NOMO-1 treated with DMSO at 0.1 percent for 48 hours (cell line): ENCODE measurements at regions not wholly inside any gene's neighbourhood (a gene's known extent, or its start where the extent isn't known, plus 50 kb on each side); places are given as distances from the start of the nearest gene placed in this dataset.
A peak's percentile ranks its signal among the peaks of the same experiment; 100 is the strongest.

Experiments
- DNase-seq: peaks from one replicate; lab custom pipeline; 2025; ENCODE audit not compliant: unreplicated experiment; lab: John Stamatoyannopoulos, UW

DNA sequence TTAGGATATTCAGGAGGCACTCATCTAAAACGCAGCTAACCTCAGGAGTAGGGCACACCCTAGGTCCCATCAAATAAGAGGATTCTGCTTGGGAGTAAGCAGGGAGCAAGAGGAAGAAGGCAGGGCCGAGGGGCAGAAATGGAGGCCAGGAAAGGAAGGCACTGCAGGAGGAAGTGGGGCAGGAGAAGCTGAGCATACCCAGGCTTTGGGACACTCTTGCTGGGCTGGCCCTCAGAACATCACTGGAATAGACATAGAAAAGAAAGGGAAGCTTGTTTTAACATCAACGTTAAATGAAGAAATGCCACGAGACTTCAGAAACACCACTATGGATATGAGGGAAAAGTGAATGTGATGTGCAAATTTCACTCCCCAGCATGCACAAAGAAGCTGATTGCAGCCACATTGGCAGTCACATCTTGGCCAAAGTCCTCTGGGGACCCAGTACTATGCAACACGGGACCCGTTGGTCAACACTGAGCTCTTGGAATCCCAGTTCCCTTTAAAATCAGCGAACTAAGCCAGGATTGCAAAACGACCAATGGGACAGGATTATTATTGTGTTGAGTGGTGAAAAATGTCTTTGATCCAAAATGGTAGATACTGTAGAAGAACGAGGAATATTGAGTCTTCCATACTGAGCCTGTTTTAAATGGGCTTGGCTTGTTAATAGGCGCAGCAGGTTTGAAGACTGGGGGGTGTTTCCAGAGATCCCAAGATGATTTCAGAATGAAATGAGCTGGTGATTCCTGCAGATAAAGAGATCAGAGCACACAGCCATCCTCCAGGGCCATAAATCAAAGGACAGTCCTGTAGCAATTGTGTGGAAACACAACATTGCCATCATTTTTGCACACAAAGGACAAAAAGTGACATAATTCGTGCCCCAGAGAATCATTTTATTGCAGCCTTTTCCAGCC is 152.4 kb downstream of the TOMM20 start:
- DNase-seq: no peak

DNA sequence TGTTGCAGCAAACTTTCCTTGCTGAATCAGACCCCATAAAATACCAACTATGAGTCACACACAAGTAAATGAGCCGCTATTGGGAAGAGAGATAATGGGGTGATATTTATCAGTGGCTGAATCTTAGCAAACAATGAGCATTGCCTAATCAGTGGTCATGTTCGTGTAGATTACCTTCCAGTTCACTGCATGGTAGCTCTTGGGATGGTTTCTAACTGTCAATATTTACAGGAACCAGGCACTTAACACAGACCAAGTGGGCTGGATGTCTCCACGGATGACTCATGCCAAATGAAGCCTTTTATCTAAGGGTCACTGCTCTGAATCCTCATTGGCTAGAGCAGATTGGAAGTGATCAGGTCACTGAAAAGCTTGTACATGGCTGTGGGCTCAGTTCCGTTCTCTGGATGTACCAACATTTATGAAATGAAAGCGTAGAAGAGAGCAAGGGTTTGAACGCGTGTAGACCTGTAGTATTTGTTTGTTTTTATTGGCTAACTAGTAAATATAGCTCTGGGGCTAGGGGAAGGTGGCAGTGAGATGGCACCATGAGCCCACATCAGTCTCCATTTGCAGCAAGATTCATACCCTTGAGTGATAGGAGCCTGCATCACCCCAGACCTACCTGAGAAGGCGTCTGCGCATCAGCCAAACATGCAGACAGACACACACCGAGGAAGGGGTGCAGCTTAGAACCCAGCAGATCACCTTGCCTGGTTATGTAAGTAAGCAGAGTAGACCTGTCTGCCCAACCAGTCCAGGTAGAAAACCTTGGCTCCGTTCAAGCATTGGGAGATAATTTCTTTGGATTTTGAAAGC is 153.3 kb downstream of the TOMM20 start:
- peak; percentile 96 for DNase-seq

DNA sequence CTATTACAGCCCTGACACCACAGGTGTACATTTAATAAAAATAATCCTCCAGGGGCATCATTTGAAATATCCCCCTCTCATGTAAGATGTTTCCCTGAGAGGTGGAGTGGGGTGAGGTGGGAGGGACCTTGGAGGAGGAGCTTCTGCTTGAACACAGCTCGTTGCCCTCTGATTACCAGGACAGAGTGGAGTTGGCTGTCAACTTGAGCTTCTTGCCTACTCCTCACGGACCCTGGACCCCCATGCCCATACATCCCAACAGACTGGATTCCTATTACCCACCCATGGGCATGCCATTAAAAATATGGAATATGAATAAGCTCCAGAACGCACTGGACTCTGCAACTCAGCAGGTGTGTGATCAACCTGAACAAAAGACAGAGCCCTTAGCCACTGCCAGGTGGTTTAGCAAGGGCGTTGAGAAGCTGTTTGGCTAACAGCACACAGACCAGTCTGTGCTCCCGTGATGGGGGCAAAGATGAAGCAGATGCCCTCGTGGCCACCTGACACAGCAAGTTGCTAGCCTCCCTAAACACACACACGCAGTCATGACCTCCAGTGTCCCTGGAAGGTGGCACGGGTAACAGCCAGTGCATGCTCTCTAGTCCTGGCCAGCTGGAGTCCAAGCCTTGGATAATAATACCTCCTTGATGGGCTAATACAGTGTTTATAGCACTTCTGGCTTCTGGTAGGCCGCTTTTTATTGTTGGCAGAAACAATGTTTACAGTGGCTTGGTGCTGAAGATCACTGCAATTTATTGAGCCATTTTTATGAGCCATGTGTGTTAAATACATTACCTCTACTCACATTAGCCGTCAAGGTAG is 155.0 kb downstream of the TOMM20 start:
- no peak for DNase-seq

DNA sequence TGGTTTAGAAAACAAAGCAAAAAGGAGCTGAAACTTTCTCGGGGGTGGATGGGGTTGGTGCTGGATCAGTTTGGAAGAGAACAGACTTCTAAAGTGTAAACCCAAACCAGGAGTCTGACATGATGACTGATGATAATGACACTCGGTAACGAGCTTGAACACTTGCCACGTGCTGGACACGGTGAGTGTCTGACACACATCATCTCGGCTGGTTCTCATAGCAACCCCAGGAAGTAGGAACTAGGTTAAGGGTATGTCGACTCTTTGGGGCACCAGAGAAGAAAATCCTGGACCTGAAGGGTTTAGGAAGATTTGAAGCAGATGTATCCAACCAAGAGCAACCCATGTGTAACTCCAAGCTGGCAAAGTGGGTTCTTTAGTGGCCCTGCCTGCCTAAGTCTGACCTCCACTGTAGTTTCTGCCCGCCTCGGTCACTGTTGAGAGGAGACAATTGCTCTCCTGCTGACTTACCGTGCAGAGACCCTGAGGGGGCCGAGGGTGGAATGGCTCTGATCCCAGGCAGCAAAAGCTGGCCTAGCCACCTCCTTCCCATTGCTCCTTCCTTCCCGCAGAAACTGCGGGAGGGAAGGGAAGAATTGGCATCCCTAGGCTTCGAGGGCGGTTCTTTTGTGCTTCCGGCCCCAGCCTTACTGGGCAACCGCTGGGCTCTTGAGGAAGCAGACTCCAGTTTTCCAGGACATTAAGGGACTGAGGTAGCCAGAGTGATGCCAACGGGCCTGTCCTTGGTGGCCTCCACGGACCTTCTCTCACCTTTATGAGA is 156.0 kb downstream of the TOMM20 start:
- DNase-seq: no peak

DNA sequence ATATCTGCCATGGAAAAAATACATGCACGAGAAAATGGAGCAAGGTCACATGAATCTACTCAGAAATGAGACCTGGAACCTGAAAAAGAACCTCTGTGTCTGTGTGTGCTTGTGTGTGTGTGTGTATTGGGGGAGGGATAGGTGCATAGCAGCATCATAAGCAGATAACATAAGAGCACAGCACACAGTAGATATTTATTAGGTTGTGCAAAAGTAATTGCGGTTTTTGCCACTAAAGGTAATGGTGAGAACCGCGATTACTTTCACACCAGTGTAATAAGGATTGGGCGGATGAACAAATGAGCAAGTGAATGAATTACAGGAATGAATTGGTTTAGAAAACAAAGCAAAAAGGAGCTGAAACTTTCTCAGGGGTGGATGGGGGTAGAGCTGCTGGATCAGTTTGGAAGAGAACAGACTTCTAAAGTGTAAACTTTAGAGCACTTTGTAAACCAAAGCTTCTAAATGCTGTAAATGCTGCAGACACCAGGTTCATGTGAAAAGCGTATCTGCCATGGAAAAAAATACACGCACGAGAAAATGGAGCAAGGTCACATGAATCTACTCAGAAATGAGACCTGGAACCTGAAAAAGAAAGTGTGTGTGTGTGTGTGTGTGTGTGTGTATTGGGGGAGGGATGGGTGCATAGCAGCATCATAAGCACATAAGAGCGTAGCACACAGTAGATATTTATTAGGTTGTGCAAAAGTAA is 156.9 kb downstream of the TOMM20 start:
- DNase-seq: no peak

DNA sequence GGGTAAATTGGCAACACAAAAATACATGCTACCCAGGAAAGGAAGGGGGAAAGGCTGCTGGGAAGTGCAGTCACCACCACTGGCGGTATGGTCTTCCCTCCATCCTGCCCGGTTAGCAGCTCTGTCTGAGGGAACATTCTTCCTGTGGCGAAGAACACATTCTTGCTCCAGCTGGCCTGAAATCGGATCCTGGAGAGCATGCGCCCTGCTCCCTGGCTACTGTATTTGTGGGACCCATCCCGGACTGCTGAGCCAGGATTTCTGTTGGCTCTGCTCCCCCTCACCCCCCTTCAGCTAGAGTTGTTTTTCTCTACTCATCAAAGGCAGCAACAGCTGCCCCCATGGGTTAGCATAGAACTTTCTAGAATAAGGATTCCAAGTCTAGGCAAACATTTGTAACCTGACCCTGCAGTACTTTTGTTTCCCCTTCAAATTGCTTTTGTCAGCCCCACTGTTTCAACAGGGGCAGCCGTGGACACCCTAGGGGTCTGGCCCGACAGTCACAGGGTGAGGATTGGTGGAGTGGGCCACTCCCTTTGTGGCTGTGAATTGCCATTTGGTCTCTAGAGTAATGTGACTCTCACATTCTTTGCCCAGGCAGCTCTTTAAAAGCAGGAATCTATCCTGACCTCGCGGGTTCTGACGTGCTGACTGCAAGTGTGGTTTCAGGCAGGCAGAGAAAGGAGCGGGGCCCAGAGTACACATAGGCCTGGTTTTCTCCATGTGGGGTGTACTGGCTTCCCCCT is 157.7 kb downstream of the TOMM20 start:
- no peak for DNase-seq

DNA sequence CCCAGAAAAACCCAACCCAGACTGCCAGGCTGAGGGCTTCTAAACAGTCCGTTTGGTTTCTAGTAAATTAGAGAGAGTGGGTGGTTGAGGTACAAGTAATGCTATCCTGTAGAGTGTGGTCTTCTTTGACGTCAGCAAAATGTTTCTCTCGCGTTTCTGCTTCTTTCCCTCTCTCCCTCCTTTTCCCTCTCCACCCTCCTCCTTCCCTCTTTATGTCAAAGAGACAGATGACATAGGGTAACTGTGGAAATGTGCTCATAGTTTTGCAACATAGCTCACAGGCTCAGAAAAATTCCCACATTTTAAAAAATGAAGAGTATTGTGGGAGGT is 158.3 kb downstream of the TOMM20 start:
- no peak for DNase-seq

DNA sequence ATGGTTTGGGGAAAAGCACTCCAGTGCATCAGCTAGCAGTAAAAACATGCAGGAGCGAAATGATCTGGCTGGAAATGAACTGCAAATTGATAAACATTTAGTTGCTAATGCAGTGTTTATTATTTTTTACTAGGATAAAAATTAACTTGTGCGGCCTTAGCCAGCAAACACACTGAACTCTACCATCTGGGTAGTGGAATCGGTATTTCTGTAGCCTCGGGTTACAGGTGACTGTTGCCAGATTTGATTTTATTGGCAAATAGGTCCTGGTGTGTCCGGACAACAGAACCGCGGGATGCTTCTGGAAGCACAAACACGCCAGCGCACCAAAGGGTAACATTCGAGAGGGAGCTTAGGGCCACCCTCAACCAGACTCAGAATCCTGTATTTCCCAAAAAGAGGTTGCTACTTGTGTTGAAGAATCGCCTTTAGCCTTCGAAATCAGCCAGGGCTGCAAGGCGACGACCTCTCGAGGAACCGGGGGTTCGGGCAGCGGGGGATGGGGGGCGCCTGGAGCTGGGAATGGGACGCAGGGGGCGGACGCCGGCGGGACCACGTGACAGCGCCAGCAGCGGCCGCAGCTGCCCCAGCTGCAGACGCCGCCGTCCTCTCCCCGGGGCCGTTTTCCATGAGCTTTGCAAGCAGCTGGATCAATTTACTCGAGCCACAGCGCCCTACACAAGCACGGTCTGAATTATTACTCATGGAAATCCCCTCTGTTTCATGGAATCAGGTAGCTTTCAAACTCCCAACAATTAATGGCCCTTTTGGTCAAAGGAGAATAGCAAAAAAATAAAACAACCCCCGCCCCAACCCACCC is 158.8 kb downstream of the TOMM20 start:
- DNase-seq: no peak

DNA sequence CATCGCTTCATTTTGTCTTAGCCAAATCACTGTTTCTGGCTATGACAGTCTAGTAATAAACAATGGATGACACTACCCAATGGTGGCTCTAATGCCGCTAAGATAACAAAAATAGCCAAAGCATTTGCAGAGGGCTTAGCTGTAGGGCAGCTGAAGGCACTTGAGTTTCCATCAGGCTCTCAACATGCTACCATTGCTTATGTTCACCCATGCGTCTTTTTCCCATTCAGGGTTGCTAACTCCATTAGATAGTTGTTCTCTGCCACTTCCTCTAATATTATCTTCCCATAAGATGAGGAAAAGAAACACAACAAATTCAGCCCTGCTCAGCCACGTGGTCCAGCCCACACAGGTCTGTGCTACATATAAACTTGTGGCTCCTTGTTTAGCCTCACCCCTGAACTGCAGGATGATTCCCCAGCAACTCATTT is 159.6 kb downstream of the TOMM20 start:
- DNase-seq: no peak

DNA sequence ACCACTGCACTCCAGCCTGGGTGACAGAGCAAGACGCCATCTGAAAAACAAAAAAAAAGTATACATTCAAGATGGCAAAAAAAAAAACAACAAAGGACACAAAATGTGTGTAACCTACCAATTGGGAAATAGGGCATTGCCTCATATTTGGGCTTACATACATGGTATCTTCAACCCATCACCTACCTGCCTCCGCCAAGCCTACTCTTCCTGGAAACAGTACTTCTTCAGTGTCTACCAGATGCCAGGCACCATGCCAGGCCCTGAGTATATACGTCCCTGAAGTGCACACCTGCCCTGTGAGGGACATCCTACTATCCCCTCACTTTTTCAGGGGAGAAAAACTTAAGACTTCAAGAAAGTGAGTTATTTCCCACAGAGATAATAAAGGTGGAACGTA is 160.2 kb downstream of the TOMM20 start:
- no peak for DNase-seq

DNA sequence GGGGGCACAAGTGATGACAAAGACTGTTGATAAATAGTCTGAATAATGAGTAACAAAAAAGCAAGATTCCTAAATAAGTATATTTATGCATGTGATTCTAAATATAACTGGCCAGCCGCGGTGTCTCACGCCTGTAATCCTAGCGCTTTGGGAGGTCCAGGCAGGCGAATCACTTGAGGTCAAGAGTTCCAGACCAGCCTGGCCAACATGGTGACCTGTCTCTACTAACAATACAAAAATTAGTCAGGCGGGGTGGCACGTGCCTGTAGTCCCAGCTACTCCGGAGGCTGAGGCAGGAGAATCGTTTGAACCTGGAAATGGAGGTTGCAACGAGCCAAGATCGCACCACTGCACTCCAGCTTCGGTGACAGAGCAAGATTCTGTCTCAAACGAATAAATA is 161.5 kb downstream of the TOMM20 start:
- no peak for DNase-seq

DNA sequence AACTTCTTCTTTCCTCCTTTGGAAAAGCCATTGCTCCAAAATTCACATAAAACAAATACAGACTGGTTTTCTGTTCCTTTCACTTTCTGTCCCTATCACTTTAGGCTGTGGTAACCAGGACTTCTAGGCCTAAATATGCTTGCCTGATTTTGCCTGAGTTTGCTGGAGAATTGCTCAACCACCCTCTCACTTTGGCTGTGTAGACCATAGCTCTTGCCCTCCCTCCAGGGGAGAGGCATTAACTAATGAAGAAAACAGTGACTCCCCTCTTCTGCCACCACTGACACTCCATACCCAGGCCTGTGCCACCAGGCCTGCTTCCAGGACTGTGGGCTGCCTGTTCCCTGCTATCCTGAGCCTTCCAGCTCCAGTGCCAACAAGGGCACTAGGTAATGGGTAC is 163.5 kb downstream of the TOMM20 start:
- peak; percentile 79 for DNase-seq

DNA sequence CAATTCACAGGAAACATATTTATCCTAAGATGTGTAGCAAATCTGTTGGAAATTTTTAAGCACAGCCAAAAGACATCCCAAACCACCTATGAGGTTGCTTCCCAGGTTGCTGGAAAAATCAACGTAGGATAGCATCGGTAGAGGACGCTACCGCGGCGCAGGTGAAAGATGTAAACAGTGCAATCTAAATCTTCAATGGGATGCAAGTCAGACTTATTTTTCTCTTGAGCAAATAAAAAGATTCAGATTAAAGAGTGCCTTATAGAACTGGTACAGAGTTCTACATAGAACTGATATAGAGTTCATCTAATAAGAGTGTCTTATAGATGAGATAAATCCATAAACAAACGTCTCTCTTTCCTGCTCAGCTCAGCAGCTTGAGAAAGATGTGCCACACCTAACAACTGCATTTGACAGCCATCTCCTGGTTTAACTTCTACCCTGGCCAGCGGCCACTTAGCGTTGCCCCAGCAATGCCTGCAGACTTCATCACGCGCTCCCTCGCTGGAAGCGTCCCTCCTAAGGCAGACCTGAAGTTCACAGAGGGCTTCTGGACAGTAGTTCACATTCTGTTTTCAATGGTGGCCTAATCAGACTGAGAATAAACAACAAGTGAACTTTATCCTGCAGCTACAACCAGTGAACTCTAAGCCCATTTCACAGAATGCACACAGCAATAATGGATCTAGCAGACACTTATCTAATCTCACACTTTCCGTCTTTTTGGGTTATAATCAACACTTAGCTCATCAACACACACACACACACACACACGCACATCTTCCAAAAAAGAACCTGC is 164.5 kb downstream of the TOMM20 start:
- no peak for DNase-seq

DNA sequence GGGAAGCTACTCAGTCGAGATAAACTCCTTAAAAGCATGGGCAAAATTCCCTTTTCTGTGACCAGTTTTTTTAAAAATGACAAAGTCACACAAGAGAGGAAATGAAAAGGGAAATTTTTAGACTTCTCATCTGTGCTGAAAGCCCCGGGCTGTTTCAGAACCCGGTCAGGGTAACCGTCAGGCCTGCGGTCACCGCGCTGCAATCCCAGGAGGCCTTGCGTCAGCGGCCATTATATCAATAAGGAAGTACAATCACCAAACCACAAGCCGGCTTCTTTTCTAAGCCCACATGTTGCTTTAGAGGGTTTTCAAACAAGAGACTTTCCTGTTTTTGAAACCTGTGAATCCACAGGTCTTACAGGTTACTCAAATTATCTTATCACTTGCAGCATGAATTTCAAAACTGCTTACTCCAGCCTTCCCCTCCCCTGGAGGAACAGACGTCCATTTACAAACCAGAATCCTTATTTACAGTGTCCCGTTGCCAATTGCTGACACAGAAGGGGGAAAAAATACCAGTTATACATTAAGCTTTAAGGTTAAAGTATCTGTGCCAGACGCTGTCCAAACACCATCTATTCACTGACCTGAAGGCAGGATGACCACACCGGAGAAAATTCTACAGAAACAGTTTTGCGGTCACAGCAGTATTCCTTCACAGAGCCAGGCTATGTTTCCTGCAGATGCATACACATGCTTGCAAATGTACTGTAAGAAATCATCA is 165.3 kb downstream of the TOMM20 start:
- peak; percentile 99 for DNase-seq

DNA sequence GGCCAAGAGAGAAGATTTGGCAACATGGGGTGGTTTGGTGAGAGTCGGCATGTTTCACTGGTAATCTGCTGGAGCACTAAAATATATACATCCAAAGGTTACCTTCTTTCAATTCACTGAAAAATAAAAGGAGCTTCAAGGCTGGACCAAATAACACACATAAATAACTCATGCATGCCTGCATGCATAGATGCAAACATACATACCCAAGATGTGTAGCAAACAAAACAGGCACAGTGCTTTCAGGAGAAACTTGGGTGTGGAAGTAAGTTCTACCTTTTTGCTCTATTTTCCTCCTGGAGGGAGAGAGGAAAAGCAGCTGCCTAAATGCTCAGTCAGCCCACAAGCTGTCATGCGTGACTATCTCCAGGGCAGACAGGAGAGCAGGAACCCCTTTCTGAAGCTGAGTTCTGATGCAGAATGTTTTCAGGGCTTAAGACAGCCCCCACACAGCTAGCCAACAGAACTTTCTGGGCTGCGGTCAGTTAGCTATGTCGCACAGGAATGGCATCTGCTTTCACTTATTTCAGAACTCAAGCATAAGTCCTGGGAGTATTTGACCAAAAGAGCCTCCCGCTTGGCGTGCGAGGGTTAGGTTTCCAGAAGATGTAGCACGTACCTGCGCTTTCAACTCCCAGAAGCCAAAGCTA is 166.2 kb downstream of the TOMM20 start:
- DNase-seq: peak; percentile 85
